ENCODE measurements at regions not wholly inside any gene's neighbourhood (a gene's known extent, or its start where the extent isn't known, plus 50 kb on each side); places are given as distances from the start of the nearest gene placed in this dataset.
"Not testable (repeated sequence)": the region's sequence is repeated elsewhere in the genome, so short reads cannot be mapped to it uniquely, and the experiment has no call there.

GRCh38 chr20:1800180-1800579 is 95.0 kb upstream of the SIRPA start:
- H3K9me1 ChIP-seq (ENCODE audit: control insufficient read depth, extremely low read depth, insufficient read depth, low read length): peaks cover 3% of the 10 kb centered on the region
- DNase-seq (ENCODE audit: low read depth, low spot score) (no peak), FAIRE-seq (no peak)
- TF ChIP-seq EZH2 (IDR thresholded peaks at IDR 0.05; ENCODE audit: low read length) (no peak), CTCF (optimal IDR thresholded peaks at IDR 0.05 in 1 of 3, IDR thresholded peaks at IDR 0.05 in 1 of 3, conservative IDR thresholded peaks at IDR 0.05 in 1 of 3; ENCODE audit: extremely low read depth in 1 of 3, insufficient read depth in 2 of 3, low read length in 3 of 3) (no peak)
- no peaks in the 10 kb centered on the region for H3K79me2 ChIP-seq (ENCODE audit: control insufficient read depth, insufficient read depth, low read length)
- no peaks in the 10 kb centered on the region for H3K27me3 ChIP-seq (ENCODE audit: control insufficient read depth, extremely low read depth, insufficient read depth, low read length)
- H3K4me1 ChIP-seq (ENCODE audit: control insufficient read depth, extremely low read depth, insufficient read depth, low read length): peaks cover 31% of the 10 kb centered on the region
- no peak overlapping the region for H3K4me2 ChIP-seq (ENCODE audit: control insufficient read depth, extremely low read depth, insufficient read depth, low read depth, low read length)
- no peak overlapping the region for H3K9ac ChIP-seq (ENCODE audit: control insufficient read depth, extremely low read depth, insufficient read depth, low read length)
- dilution Hi-C loops (cut with MboI; ENCODE audit: extremely low pct_ligation_motif_present, low sequenced_read_pairs): no loop called here
- no peak overlapping the region for H2AFZ ChIP-seq (ENCODE audit: control insufficient read depth, low read length)
- H4K20me1 ChIP-seq (ENCODE audit: control insufficient read depth, extremely low read depth, insufficient read depth, low read length): no peaks in the 10 kb centered on the region
- no peaks in the 10 kb centered on the region for H3K9me3 ChIP-seq (ENCODE audit: control insufficient read depth, low read depth, low read length)
- no peak overlapping the region for H3K27ac ChIP-seq (ENCODE audit: control insufficient read depth, insufficient read depth, low read length)
- no peaks in the 10 kb centered on the region for H3K36me3 ChIP-seq (ENCODE audit: control insufficient read depth in 2 of 2, extremely low read depth in 1 of 2, insufficient read depth in 2 of 2, low read length in 2 of 2)
- no peak overlapping the region for H3K4me3 ChIP-seq (ENCODE audit: control insufficient read depth in 2 of 3, extremely low read depth in 1 of 3, insufficient read depth in 2 of 3, low read depth in 1 of 3, low read length in 3 of 3)

GRCh38 chr20:1799746-1800145 is 95.5 kb upstream of the SIRPA start:
- dilution Hi-C loops (cut with MboI; ENCODE audit: extremely low pct_ligation_motif_present, low sequenced_read_pairs); H3K36me3 ChIP-seq (ENCODE audit: control insufficient read depth in 2 of 2, extremely low read depth in 1 of 2, insufficient read depth in 2 of 2, low read length in 2 of 2); FAIRE-seq; H3K79me2 ChIP-seq (ENCODE audit: control insufficient read depth, insufficient read depth, low read length); H3K4me3 ChIP-seq (ENCODE audit: control insufficient read depth in 2 of 3, extremely low read depth in 1 of 3, insufficient read depth in 2 of 3, low read depth in 1 of 3, low read length in 3 of 3); H4K20me1 ChIP-seq (ENCODE audit: control insufficient read depth, extremely low read depth, insufficient read depth, low read length); H3K9me3 ChIP-seq (ENCODE audit: control insufficient read depth, low read depth, low read length); H3K27ac ChIP-seq (ENCODE audit: control insufficient read depth, insufficient read depth, low read length); H3K4me2 ChIP-seq (ENCODE audit: control insufficient read depth, extremely low read depth, insufficient read depth, low read depth, low read length); H3K9ac ChIP-seq (ENCODE audit: control insufficient read depth, extremely low read depth, insufficient read depth, low read length); H3K9me1 ChIP-seq (ENCODE audit: control insufficient read depth, extremely low read depth, insufficient read depth, low read length); H3K27me3 ChIP-seq (ENCODE audit: control insufficient read depth, extremely low read depth, insufficient read depth, low read length); DNase-seq (ENCODE audit: low read depth, low spot score); H2AFZ ChIP-seq (ENCODE audit: control insufficient read depth, low read length): not testable (repeated sequence)
- H3K4me1 ChIP-seq (ENCODE audit: control insufficient read depth, extremely low read depth, insufficient read depth, low read length): peaks cover 27% of the 10 kb centered on the region

- H2AFZ ChIP-seq (ENCODE audit: control insufficient read depth, low read length): no peak overlapping the region
- no peak overlapping the region for H3K4me3 ChIP-seq (ENCODE audit: control insufficient read depth in 2 of 3, extremely low read depth in 1 of 3, insufficient read depth in 2 of 3, low read depth in 1 of 3, low read length in 3 of 3)
- no peaks in the 10 kb centered on the region for H3K9me1 ChIP-seq (ENCODE audit: control insufficient read depth, extremely low read depth, insufficient read depth, low read length)
- H3K9me3 ChIP-seq (ENCODE audit: control insufficient read depth, low read depth, low read length): no peaks in the 10 kb centered on the region
- H3K27me3 ChIP-seq (ENCODE audit: control insufficient read depth, extremely low read depth, insufficient read depth, low read length): no peaks in the 10 kb centered on the region
- H3K4me2 ChIP-seq (ENCODE audit: control insufficient read depth, extremely low read depth, insufficient read depth, low read depth, low read length): no peak overlapping the region
- no peaks in the 10 kb centered on the region for H3K36me3 ChIP-seq (ENCODE audit: control insufficient read depth in 2 of 2, extremely low read depth in 1 of 2, insufficient read depth in 2 of 2, low read length in 2 of 2)
- H3K27ac ChIP-seq (ENCODE audit: control insufficient read depth, insufficient read depth, low read length): no peak overlapping the region
- no peak overlapping the region for H3K9ac ChIP-seq (ENCODE audit: control insufficient read depth, extremely low read depth, insufficient read depth, low read length)
- dilution Hi-C loops (cut with MboI; ENCODE audit: extremely low pct_ligation_motif_present, low sequenced_read_pairs): no loop called here
- TF ChIP-seq CTCF (optimal IDR thresholded peaks at IDR 0.05 in 1 of 3, IDR thresholded peaks at IDR 0.05 in 1 of 3, conservative IDR thresholded peaks at IDR 0.05 in 1 of 3; ENCODE audit: extremely low read depth in 1 of 3, insufficient read depth in 2 of 3, low read length in 3 of 3) (no peak), EZH2 (IDR thresholded peaks at IDR 0.05; ENCODE audit: low read length) (no peak)
- DNase-seq (ENCODE audit: low read depth, low spot score): no peak
- H3K4me1 ChIP-seq (ENCODE audit: control insufficient read depth, extremely low read depth, insufficient read depth, low read length): peaks cover 19% of the 10 kb centered on the region
- H3K79me2 ChIP-seq (ENCODE audit: control insufficient read depth, insufficient read depth, low read length): no peaks in the 10 kb centered on the region
- no peaks in the 10 kb centered on the region for H4K20me1 ChIP-seq (ENCODE audit: control insufficient read depth, extremely low read depth, insufficient read depth, low read length)
- no peak for FAIRE-seq
These were observed 96.2 kb upstream of the SIRPA start for GRCh38 chr20:1798982-1799381.
